GM18870 (cell line): ENCODE measurements at regions not wholly inside any gene's neighbourhood (a gene's known extent, or its start where the extent isn't known, plus 50 kb on each side); places are given as distances from the start of the nearest gene placed in this dataset.
"Not testable (repeated sequence)": the region's sequence is repeated elsewhere in the genome, so short reads cannot be mapped to it uniquely, and the experiment has no call there.

ENCODE experiments used
- ATAC-seq: cut with Tn5 transposase; IDR thresholded peaks from one replicate; pipeline ENCODE4 v1.9.1; 2021; ENCODE audit warnings: moderate library complexity; ENCODE audit not compliant: unreplicated experiment

- ATAC-seq = not testable (repeated sequence)
Observed at GRCh38 chr9:81811688-81812087, 116.5 kb upstream of the SPATA31D4 start.

GRCh38 chr9:81814401-81814793 is 113.8 kb upstream of the SPATA31D4 start:
- no peak for ATAC-seq

- peak; percentile 76 for ATAC-seq
Observed at GRCh38 chr9:81814794-81815464, 113.3 kb upstream of the SPATA31D4 start.

GRCh38 chr9:81815781-81816180 is 112.4 kb upstream of the SPATA31D4 start:
- no peak for ATAC-seq

GRCh38 chr9:81819155-81819554 is 109.1 kb upstream of the SPATA31D4 start:
- ATAC-seq = no peak

- ATAC-seq = no peak
Observed at GRCh38 chr9:81819859-81820546, 108.2 kb upstream of the SPATA31D4 start.

- ATAC-seq = no peak
Observed at GRCh38 chr9:81822301-81822865, 105.8 kb upstream of the SPATA31D4 start.

- no peak for ATAC-seq
Observed at GRCh38 chr9:81822967-81823366, 105.3 kb upstream of the SPATA31D4 start.

- ATAC-seq = no peak
Observed at GRCh38 chr9:81823672-81824554, 104.3 kb upstream of the SPATA31D4 start.

GRCh38 chr9:81824802-81825730 is 103.2 kb upstream of the SPATA31D4 start:
- no peak for ATAC-seq

GRCh38 chr9:81825846-81826516 is 102.2 kb upstream of the SPATA31D4 start:
- ATAC-seq = no peak

- ATAC-seq = no peak
Observed at GRCh38 chr9:81826517-81826906, 101.7 kb upstream of the SPATA31D4 start.

GRCh38 chr9:81827616-81828296 is 100.5 kb upstream of the SPATA31D4 start:
- peak; percentile 75 for ATAC-seq

GRCh38 chr9:81829195-81829882 is 98.9 kb upstream of the SPATA31D4 start:
- ATAC-seq = no peak

- ATAC-seq = not testable (repeated sequence)
Observed at GRCh38 chr9:81830431-81830830, 97.8 kb upstream of the SPATA31D4 start.

GRCh38 chr9:81832571-81833285 is 95.5 kb upstream of the SPATA31D4 start:
- ATAC-seq = no peak

- ATAC-seq = no peak
Observed at GRCh38 chr9:81833563-81834345, 94.5 kb upstream of the SPATA31D4 start.
